ENCODE measurements at regions not wholly inside any gene's neighbourhood (a gene's known extent, or its start where the extent isn't known, plus 50 kb on each side); places are given as distances from the start of the nearest gene placed in this dataset.

DNA sequence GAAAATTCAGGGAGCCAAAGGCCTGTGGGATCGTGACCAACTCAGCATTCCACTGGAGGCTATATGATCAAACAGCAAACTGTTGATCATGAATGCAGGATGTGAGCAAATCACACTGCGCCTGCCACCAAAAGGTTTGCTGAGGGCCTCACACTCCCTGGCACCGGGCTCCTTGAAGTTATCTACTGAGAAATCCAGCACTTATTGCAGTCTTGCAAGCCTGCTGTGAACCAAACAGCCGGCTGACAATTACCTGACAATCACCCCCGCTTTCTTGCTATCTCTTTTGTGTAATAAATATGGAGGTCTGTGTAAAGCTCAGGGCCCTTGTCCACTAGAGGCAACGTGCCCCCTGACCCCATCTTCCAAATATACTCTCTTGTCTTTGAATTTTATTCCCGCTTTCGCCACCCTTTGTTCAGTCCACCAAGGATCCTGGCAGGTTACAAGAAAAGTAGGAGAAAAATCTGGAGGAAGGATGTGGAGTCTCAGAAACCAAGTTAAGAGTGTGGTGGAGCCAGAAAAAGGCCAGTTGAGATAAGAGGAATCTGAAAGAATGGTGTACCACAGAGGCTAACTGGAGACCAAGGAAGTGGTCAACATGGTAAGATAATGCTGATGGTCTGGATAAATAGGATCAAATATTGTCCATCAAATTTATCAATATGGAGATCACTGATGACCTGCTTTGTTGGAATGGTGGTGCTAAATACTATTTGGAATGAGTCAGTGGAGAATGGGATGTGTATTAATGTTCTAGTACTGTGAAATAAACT lies 229.2 kb downstream of the ALX1 start:
- no peak overlapping the region for H3K4me3 Mint-ChIP-seq
- TF ChIP-seq NFE2L1 (CRISPR knock-in tag; IDR thresholded peaks at IDR 0.05) (no peak), ATF3 (CRISPR knock-in tag; conservative IDR thresholded peaks at IDR 0.05) (no peak), GABPB1 (CRISPR knock-in tag; IDR thresholded peaks at IDR 0.05) (no peak), ZSCAN18 (CRISPR knock-in tag; IDR thresholded peaks at IDR 0.05) (no peak), ZNF671 (CRISPR knock-in tag; IDR thresholded peaks at IDR 0.05) (no peak), EMX1 (CRISPR knock-in tag; IDR thresholded peaks at IDR 0.05) (no peak), CTCF (IDR thresholded peaks at IDR 0.05) (no peak), FOXK1 (CRISPR knock-in tag; IDR thresholded peaks at IDR 0.05) (no peak), E2F4 (CRISPR knock-in tag; IDR thresholded peaks at IDR 0.05; ENCODE audit: borderline replicate concordance, low read depth) (no peak), JUN (CRISPR knock-in tag; IDR thresholded peaks at IDR 0.05) (no peak), KAT7 (CRISPR knock-in tag; IDR thresholded peaks at IDR 0.05; ENCODE audit: borderline replicate concordance) (no peak)
- TF ChIP-seq, protein P1, sequence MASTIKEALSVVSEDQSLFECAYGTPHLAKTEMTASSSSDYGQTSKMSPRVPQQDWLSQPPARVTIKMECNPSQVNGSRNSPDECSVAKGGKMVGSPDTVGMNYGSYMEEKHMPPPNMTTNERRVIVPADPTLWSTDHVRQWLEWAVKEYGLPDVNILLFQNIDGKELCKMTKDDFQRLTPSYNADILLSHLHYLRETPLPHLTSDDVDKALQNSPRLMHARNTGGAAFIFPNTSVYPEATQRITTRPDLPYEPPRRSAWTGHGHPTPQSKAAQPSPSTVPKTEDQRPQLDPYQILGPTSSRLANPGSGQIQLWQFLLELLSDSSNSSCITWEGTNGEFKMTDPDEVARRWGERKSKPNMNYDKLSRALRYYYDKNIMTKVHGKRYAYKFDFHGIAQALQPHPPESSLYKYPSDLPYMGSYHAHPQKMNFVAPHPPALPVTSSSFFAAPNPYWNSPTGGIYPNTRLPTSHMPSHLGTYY (CRISPR knock-in tag; IDR thresholded peaks at IDR 0.05), result no peak
- H3K27ac Mint-ChIP-seq, result no peak overlapping the region
- peaks cover 10% of the 10 kb centered on the region for H3K9me3 Mint-ChIP-seq
- ChIA-PET POLR2A (no interaction called here), CTCF (no interaction called here)
- no peaks in the 10 kb centered on the region for H3K36me3 Mint-ChIP-seq
- DNase-seq (ENCODE audit: low spot score), result no peak
- no peaks in the 10 kb centered on the region for H3K27me3 Mint-ChIP-seq (ENCODE audit: low read depth)
- H3K4me1 Mint-ChIP-seq, result no peaks in the 10 kb centered on the region
- ATAC-seq, result no peak

- Mint-ChIP-seq H3K4me1 (no peaks in the 10 kb centered on the region; the same call in 1 of the 2 replicates), H3K4me3 (no peak overlapping the region), H3K9me3 (peaks cover 10% of the 10 kb centered on the region), H3K27ac (no peak overlapping the region), H3K27me3 (ENCODE audit: low read depth) (no peaks in the 10 kb centered on the region), H3K36me3 (no peaks in the 10 kb centered on the region)
- CTCF ChIA-PET, result no interaction called here
- DNase-seq (ENCODE audit: low spot score) (no peak), ATAC-seq (no peak)
- POLR2A ChIA-PET, result no interaction called here
- TF ChIP-seq CREB1 (CRISPR knock-in tag; IDR thresholded peaks at IDR 0.05) (no peak), OVOL2 (CRISPR knock-in tag; IDR thresholded peaks at IDR 0.05; ENCODE audit: borderline replicate concordance) (no peak), TP53 (CRISPR knock-in tag; IDR thresholded peaks at IDR 0.05) (no peak), ATF1 (CRISPR knock-in tag; IDR thresholded peaks at IDR 0.05) (no peak), SOX15 (CRISPR knock-in tag; IDR thresholded peaks at IDR 0.05) (no peak), MAX (CRISPR knock-in tag; IDR thresholded peaks at IDR 0.05) (no peak), USF2 (CRISPR knock-in tag; IDR thresholded peaks at IDR 0.05) (no peak), NFYB (CRISPR knock-in tag; conservative IDR thresholded peaks at IDR 0.05; ENCODE audit: low read depth) (no peak), GTF2I (CRISPR knock-in tag; conservative IDR thresholded peaks at IDR 0.05) (no peak), PRRX2 (CRISPR knock-in tag; IDR thresholded peaks at IDR 0.05) (no peak), ZNF121 (CRISPR knock-in tag; IDR thresholded peaks at IDR 0.05) (no peak), ELF4 (CRISPR knock-in tag; IDR thresholded peaks at IDR 0.05; ENCODE audit: low read depth) (no peak), MXD4 (CRISPR knock-in tag; IDR thresholded peaks at IDR 0.05; ENCODE audit: borderline replicate concordance) (no peak)
- TF ChIP-seq, protein P2, sequence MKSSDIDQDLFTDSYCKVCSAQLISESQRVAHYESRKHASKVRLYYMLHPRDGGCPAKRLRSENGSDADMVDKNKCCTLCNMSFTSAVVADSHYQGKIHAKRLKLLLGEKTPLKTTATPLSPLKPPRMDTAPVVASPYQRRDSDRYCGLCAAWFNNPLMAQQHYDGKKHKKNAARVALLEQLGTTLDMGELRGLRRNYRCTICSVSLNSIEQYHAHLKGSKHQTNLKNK (CRISPR knock-in tag; IDR thresholded peaks at IDR 0.05), result no peak
- TF ChIP-seq, protein P3, sequence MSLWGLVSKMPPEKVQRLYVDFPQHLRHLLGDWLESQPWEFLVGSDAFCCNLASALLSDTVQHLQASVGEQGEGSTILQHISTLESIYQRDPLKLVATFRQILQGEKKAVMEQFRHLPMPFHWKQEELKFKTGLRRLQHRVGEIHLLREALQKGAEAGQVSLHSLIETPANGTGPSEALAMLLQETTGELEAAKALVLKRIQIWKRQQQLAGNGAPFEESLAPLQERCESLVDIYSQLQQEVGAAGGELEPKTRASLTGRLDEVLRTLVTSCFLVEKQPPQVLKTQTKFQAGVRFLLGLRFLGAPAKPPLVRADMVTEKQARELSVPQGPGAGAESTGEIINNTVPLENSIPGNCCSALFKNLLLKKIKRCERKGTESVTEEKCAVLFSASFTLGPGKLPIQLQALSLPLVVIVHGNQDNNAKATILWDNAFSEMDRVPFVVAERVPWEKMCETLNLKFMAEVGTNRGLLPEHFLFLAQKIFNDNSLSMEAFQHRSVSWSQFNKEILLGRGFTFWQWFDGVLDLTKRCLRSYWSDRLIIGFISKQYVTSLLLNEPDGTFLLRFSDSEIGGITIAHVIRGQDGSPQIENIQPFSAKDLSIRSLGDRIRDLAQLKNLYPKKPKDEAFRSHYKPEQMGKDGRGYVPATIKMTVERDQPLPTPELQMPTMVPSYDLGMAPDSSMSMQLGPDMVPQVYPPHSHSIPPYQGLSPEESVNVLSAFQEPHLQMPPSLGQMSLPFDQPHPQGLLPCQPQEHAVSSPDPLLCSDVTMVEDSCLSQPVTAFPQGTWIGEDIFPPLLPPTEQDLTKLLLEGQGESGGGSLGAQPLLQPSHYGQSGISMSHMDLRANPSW (CRISPR knock-in tag; conservative IDR thresholded peaks at IDR 0.05; ENCODE audit: low read depth), result no peak
These were observed 229.8 kb downstream of the ALX1 start for GRCh38 chr12:85509857-85510256.

Measured in WTC11 (cell line).